Fibroblast of lung (primary cell): ENCODE measurements at regions not wholly inside any gene's neighbourhood (a gene's known extent, or its start where the extent isn't known, plus 50 kb on each side); places are given as distances from the start of the nearest gene placed in this dataset.
"Not testable (repeated sequence)": the region's sequence is repeated elsewhere in the genome, so short reads cannot be mapped to it uniquely, and the experiment has no call there.

Source experiments
- EZH2 ChIP-seq: IDR thresholded peaks from 2 replicates; pipeline ENCODE4 v1.5.1; 2012; ENCODE audit warnings: low read length, control low read depth, mild to moderate bottlenecking; ENCODE audit errors: missing control alignments
- TF ChIP-seq, protein P1 (sequence below), 2 donors: IDR thresholded peaks in 1 of 2; conservative IDR thresholded peaks in 1 of 2; 1 replicate in 1 of 2; 2 replicates in 1 of 2; pipeline ENCODE4 v1.5.1; 2011 to 2012; ENCODE audit warnings: low read length in 2 of 2, control low read depth in 1 of 2, inconsistent platforms in 1 of 2, low read depth in 1 of 2, mild to moderate bottlenecking in 1 of 2

DNA sequence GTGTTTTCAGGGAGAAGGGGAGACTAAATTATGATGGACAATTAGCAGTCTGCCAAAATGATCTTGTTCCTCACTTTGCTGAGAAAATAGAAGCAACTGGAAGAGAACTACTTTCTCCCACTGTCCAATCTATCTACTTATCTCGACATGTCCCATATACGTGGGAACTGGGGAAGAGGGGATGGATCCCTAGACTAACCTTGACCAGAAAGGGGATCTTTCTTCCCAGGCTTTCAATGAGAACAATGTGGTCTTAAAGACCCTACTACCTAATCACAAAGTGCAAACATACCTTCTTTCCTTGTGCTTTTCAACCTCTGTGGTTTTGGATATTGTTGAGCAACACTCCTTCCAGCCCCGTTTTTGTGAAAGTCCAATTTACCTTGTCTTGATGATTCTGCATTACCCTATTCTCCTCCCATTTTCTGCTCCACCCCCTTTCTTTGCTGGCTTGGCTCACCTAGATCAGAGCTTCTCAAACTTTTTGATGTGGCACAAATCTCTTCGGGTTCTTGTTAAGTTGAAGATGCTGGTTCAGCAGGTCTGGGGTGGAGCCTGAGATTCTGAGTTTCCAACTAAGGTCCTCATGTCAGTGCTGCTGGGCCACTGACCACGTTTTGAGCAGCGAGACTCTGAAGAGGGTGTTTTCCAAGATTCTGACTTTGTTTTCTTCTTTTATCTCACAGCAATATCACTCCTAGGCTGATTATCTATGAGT is 61.4 kb upstream of the AGTPBP1 start:
- not testable (repeated sequence) for TF ChIP-seq EZH2
- TF ChIP-seq, protein P1, sequence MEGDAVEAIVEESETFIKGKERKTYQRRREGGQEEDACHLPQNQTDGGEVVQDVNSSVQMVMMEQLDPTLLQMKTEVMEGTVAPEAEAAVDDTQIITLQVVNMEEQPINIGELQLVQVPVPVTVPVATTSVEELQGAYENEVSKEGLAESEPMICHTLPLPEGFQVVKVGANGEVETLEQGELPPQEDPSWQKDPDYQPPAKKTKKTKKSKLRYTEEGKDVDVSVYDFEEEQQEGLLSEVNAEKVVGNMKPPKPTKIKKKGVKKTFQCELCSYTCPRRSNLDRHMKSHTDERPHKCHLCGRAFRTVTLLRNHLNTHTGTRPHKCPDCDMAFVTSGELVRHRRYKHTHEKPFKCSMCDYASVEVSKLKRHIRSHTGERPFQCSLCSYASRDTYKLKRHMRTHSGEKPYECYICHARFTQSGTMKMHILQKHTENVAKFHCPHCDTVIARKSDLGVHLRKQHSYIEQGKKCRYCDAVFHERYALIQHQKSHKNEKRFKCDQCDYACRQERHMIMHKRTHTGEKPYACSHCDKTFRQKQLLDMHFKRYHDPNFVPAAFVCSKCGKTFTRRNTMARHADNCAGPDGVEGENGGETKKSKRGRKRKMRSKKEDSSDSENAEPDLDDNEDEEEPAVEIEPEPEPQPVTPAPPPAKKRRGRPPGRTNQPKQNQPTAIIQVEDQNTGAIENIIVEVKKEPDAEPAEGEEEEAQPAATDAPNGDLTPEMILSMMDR (conservative IDR thresholded peaks at IDR 0.05 in 1 of 2, IDR thresholded peaks at IDR 0.05 in 1 of 2; ENCODE audit: low read depth in 1 of 2, low read length in 2 of 2), result not testable (repeated sequence)
